ENCODE measurements at regions not wholly inside any gene's neighbourhood (a gene's known extent, or its start where the extent isn't known, plus 50 kb on each side); places are given as distances from the start of the nearest gene placed in this dataset.
"Not testable (repeated sequence)": the region's sequence is repeated elsewhere in the genome, so short reads cannot be mapped to it uniquely, and the experiment has no call there.

DNA sequence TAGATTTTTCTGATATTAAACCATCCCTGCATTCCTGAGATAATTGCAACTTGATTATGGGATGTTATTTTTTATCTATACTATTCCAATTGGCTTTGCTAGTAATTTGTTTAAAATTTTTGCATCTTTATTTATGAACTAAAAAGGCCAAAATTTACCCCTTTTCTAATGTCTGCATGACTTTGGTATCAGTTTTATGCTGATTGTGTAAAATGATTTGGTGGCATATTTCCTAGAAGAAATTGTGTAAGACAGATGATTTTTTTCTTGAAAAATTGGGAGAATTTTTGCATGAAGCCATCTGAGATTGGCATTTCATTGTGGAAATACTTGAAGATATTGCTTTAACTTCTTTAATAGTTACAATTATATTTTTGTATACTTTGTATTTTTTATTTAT is 183.8 kb upstream of the TBL1XR1 start:
- FAIRE-seq (no peak), DNase-seq (no peak)
- Histone ChIP-seq H3K9me3 (ENCODE audit: control insufficient read depth in 2 of 2, insufficient read depth in 1 of 2, low read depth in 1 of 2, low read length in 1 of 2) (peaks cover 0 to 3% of the 10 kb centered on the region in 2 donors), H3K4me3 (ENCODE audit: low read depth in 1 of 3, low read length in 3 of 3) (no peak overlapping the region), H3K36me3 (ENCODE audit: control insufficient read depth in 3 of 3, insufficient read depth in 2 of 3, low read depth in 1 of 3, low read length in 3 of 3) (no peaks in the 10 kb centered on the region), H3K4me1 (ENCODE audit: control insufficient read depth in 3 of 3, insufficient read depth in 2 of 3, low read depth in 1 of 3, low read length in 2 of 3) (no peaks in the 10 kb centered on the region), H3K27ac (ENCODE audit: low read depth in 1 of 3, low read length in 2 of 3) (no peak overlapping the region), H3K27me3 (ENCODE audit: control insufficient read depth in 3 of 3, insufficient read depth in 3 of 3, low read length in 3 of 3) (no peaks in the 10 kb centered on the region)

DNA sequence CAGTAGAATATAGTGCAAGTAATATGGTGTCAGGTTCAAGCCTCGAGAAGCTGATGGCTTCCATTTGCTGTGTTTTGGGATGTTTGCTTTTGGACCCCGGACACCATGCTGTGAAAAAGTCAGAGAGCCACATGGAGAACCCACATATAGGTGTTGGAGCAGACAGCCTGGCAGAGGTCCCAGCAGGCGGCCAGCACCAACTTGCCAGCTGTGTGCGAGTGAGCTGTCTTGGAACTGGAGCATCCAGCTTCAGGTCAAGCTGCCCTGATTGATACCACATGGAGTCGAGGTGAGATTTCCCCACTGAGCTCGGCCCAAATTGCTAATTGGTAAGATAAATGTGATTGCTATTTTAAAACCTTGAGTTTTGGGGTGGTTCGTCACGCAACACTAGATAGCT is 185.7 kb upstream of the TBL1XR1 start:
- Histone ChIP-seq H3K4me3 (ENCODE audit: low read depth in 1 of 3, low read length in 3 of 3) (no peak overlapping the region), H3K9me3 (ENCODE audit: control insufficient read depth in 2 of 2, insufficient read depth in 1 of 2, low read depth in 1 of 2, low read length in 1 of 2) (peaks cover 0 to 3% of the 10 kb centered on the region in 2 donors), H3K36me3 (ENCODE audit: control insufficient read depth in 3 of 3, insufficient read depth in 2 of 3, low read depth in 1 of 3, low read length in 3 of 3) (no peaks in the 10 kb centered on the region), H3K27me3 (ENCODE audit: control insufficient read depth in 3 of 3, insufficient read depth in 3 of 3, low read length in 3 of 3) (no peaks in the 10 kb centered on the region), H3K27ac (ENCODE audit: low read depth in 1 of 3, low read length in 2 of 3) (no peak overlapping the region), H3K4me1 (ENCODE audit: control insufficient read depth in 3 of 3, insufficient read depth in 2 of 3, low read depth in 1 of 3, low read length in 2 of 3) (no peaks in the 10 kb centered on the region)
- FAIRE-seq = no peak
- no peak for DNase-seq
- WGBS, 3 donors = 91 to 94% (median 93%) methylated on average over 8 of the region's 8 CpGs

DNA sequence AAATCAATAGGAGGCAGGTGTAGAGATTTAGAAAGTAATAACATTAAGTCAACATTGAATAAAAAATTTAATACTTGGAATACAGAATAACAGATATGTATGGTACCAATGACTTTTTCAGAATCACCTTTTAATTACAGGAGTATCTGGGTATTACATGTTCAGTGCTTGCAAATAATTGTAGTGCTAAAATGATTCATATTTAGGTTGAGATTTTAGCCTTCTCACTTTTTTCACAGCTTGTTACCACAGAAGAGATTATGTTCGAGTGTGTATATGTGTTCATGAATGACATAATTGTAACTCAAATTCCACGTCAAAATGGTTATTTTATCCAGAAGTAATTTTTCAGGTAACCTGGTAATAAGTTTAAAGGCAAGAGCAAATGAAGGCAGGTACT is 187.9 kb upstream of the TBL1XR1 start:
- Histone ChIP-seq H3K27me3 (ENCODE audit: control insufficient read depth in 3 of 3, insufficient read depth in 3 of 3, low read length in 3 of 3) (no peaks in the 10 kb centered on the region), H3K4me1 (ENCODE audit: control insufficient read depth in 3 of 3, insufficient read depth in 2 of 3, low read depth in 1 of 3, low read length in 2 of 3) (no peaks in the 10 kb centered on the region), H3K4me3 (ENCODE audit: low read depth in 1 of 3, low read length in 3 of 3) (no peak overlapping the region), H3K9me3 (ENCODE audit: control insufficient read depth in 2 of 2, insufficient read depth in 1 of 2, low read depth in 1 of 2, low read length in 1 of 2) (peaks cover 0 to 3% of the 10 kb centered on the region in 2 donors), H3K27ac (ENCODE audit: low read depth in 1 of 3, low read length in 2 of 3) (no peak overlapping the region), H3K36me3 (ENCODE audit: control insufficient read depth in 3 of 3, insufficient read depth in 2 of 3, low read depth in 1 of 3, low read length in 3 of 3) (no peaks in the 10 kb centered on the region)
- WGBS, 3 donors = 74 to 90% (median 82%) methylated on average over 2 of the region's 2 CpGs
- DNase-seq (no peak), FAIRE-seq (no peak)

DNA sequence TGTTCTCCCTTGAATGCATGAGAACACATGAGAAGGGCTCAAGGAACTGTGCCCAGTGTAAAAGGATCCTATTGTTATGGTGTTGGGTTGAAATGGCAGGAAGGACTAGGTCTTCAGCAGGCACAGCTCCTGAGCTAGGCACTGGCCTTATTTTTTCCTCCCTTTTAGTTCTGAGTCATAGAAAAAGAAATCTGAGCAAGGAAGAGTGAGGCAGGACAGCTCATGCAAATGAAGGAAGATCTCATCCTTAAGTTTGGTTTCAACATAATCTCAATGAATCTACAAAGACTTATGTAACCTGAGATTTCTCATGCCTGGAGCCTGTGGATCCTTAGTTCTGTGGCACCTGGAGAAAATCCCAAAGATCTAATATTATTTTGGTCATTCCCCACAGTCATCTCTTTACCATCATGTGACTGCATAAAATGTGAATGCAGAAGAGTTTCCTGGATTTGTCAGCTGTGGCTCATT is 188.6 kb upstream of the TBL1XR1 start:
- no peak overlapping the region for H3K4me3 ChIP-seq (ENCODE audit: low read depth in 1 of 3, low read length in 3 of 3)
- no peak for DNase-seq
- no peaks in the 10 kb centered on the region for H3K36me3 ChIP-seq (ENCODE audit: control insufficient read depth in 3 of 3, insufficient read depth in 2 of 3, low read depth in 1 of 3, low read length in 3 of 3)
- H3K9me3 ChIP-seq (ENCODE audit: control insufficient read depth in 2 of 2, insufficient read depth in 1 of 2, low read depth in 1 of 2, low read length in 1 of 2) = peaks cover 0 to under 1% of the 10 kb centered on the region in 2 donors
- FAIRE-seq = no peak
- no peaks in the 10 kb centered on the region for H3K27me3 ChIP-seq (ENCODE audit: control insufficient read depth in 3 of 3, insufficient read depth in 3 of 3, low read length in 3 of 3)
- H3K27ac ChIP-seq (ENCODE audit: low read depth in 1 of 3, low read length in 2 of 3) = no peak overlapping the region
- H3K4me1 ChIP-seq (ENCODE audit: control insufficient read depth in 3 of 3, insufficient read depth in 2 of 3, low read depth in 1 of 3, low read length in 2 of 3) = no peaks in the 10 kb centered on the region

DNA sequence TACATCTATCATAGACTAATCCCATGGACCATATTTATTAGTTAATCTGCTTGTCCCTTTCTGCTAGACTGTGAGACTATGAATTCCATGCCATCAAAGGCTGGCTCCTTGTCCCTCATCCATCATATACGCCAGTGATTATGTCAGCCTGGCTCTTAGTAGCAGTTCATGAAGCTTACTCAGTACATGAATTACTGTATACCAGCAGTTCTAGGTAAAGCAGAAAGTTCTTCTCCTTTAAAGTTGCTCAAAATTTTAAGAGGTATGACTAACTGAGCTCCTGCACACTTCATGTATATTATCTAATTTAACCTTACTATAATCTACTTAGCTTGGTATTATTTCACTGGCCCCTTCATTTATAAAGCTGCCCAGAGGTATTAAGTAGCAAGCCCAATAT is 190.9 kb upstream of the TBL1XR1 start:
- Histone ChIP-seq H3K27ac (ENCODE audit: low read depth in 1 of 3, low read length in 2 of 3) (no peak overlapping the region), H3K9me3 (ENCODE audit: control insufficient read depth in 2 of 2, insufficient read depth in 1 of 2, low read depth in 1 of 2, low read length in 1 of 2) (no peaks in the 10 kb centered on the region), H3K27me3 (ENCODE audit: control insufficient read depth in 3 of 3, insufficient read depth in 3 of 3, low read length in 3 of 3) (no peaks in the 10 kb centered on the region), H3K4me3 (ENCODE audit: low read depth in 1 of 3, low read length in 3 of 3) (no peak overlapping the region), H3K36me3 (ENCODE audit: control insufficient read depth in 3 of 3, insufficient read depth in 2 of 3, low read depth in 1 of 3, low read length in 3 of 3) (no peaks in the 10 kb centered on the region), H3K4me1 (ENCODE audit: control insufficient read depth in 3 of 3, insufficient read depth in 2 of 3, low read depth in 1 of 3, low read length in 2 of 3) (no peaks in the 10 kb centered on the region)
- DNase-seq (no peak), FAIRE-seq (no peak)
- WGBS, 3 donors = 90 to 94% (median 91%) methylated on average over 1 of the region's 1 CpG

DNA sequence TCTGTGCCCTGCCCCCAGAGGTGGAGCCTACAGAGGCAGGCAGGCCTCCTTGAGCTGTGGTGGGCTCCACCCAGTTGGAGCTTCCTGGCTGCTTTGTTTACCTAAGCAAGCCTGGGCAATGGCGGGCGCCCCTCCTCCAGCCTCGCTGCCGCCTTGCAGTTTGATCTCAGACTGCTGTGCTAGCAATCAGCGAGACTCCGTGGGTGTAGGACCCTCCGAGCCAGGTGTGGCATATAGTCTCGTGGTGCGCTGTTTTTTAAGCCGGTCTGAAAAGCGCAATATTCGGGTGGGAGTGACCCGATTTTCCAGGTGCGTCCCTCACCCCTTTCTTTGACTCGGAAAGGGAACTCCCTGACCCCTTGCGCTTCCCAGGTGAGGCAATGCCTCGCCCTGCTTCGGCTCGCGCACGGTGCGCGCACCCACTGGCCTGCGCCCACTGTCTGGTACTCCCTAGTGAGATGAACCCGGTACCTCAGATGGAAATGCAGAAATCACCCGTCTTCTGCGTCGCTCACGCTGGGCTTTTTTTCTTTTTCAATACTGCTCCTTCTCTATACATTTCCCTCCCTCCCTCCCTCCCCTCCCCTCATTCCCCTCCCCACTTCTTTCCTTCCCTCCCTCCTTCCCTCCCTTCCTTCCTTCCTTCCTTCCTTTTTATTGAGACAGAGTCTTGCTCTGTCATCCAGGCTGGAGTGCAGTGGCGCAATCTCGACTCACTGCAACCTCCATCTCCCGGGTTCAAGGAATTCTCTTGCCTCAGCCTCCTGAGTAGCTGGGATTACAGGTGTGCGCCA is 197.1 kb upstream of the TBL1XR1 start:
- FAIRE-seq; H3K36me3 ChIP-seq (ENCODE audit: control insufficient read depth in 3 of 3, insufficient read depth in 2 of 3, low read depth in 1 of 3, low read length in 3 of 3); H3K4me3 ChIP-seq (ENCODE audit: low read depth in 1 of 3, low read length in 3 of 3); H3K27ac ChIP-seq (ENCODE audit: low read depth in 1 of 3, low read length in 2 of 3); H3K27me3 ChIP-seq (ENCODE audit: control insufficient read depth in 3 of 3, insufficient read depth in 3 of 3, low read length in 3 of 3); DNase-seq; H3K9me3 ChIP-seq (ENCODE audit: control insufficient read depth in 2 of 2, insufficient read depth in 1 of 2, low read depth in 1 of 2, low read length in 1 of 2); H3K4me1 ChIP-seq (ENCODE audit: control insufficient read depth in 3 of 3, insufficient read depth in 2 of 3, low read depth in 1 of 3, low read length in 2 of 3): not testable (repeated sequence)
- 50 to 63% (median 55%) methylated on average over 20 to 32 of the region's 33 CpGs for WGBS, 3 donors

DNA sequence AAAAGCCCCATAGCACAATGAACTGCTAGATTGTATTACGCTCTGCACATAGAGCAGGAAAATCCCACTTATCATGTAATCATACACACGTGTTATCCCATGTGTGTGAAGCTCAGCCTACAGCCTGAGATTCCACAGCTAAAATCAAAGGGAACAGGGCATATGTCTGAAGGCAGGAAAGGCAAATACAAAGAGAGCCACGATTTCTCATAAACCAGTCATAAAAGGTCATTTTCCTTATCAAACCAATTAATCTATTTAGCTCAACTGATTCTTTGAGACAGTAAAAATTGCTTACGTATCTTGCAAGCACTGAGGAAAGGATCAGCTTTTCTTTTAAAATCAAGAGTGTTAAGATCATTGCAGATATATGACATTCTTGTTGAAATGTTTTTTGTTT is 199.5 kb upstream of the TBL1XR1 start:
- FAIRE-seq (no peak), DNase-seq (peak; percentile 10 to 33)
- Histone ChIP-seq H3K27me3 (ENCODE audit: control insufficient read depth in 3 of 3, insufficient read depth in 3 of 3, low read length in 3 of 3) (no peaks in the 10 kb centered on the region), H3K4me3 (ENCODE audit: low read depth in 1 of 3, low read length in 3 of 3) (no peak overlapping the region), H3K27ac (ENCODE audit: low read depth in 1 of 3, low read length in 2 of 3) (no peak overlapping the region), H3K36me3 (ENCODE audit: control insufficient read depth in 3 of 3, insufficient read depth in 2 of 3, low read depth in 1 of 3, low read length in 3 of 3) (no peaks in the 10 kb centered on the region), H3K9me3 (ENCODE audit: control insufficient read depth in 2 of 2, insufficient read depth in 1 of 2, low read depth in 1 of 2, low read length in 1 of 2) (no peaks in the 10 kb centered on the region), H3K4me1 (ENCODE audit: control insufficient read depth in 3 of 3, insufficient read depth in 2 of 3, low read depth in 1 of 3, low read length in 2 of 3) (peaks cover 0 to 2% (median 0%) of the 10 kb centered on the region in 3 donors)
- 20 to 51% (median 39%) methylated on average over 4 of the region's 4 CpGs for WGBS, 3 donors

DNA sequence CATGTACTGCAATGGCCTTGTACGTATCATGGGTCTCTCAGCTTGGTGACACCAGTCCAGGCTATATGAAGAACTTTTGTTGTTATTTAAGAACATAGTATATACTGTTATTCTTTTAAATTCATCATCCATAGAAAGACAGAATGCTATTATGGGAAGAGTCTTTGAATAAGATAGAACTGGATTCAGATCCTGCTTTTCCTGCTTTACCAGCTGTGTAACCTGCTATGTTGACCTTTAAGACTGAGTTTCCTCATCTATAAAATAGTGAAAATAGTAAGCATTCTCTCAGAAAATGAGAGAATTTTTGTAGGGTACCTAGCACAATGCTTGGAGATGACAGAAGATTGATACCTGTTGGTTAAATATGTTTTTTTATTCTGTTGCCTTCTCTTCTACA is 204.1 kb upstream of the TBL1XR1 start:
- Histone ChIP-seq H3K4me3 (ENCODE audit: low read depth in 1 of 3, low read length in 3 of 3) (no peak overlapping the region), H3K9me3 (ENCODE audit: control insufficient read depth in 2 of 2, insufficient read depth in 1 of 2, low read depth in 1 of 2, low read length in 1 of 2) (no peaks in the 10 kb centered on the region), H3K4me1 (ENCODE audit: control insufficient read depth in 3 of 3, insufficient read depth in 2 of 3, low read depth in 1 of 3, low read length in 2 of 3) (peaks cover 0 to 2% (median 0%) of the 10 kb centered on the region in 3 donors), H3K27ac (ENCODE audit: low read depth in 1 of 3, low read length in 2 of 3) (no peak overlapping the region), H3K27me3 (ENCODE audit: control insufficient read depth in 3 of 3, insufficient read depth in 3 of 3, low read length in 3 of 3) (no peaks in the 10 kb centered on the region), H3K36me3 (ENCODE audit: control insufficient read depth in 3 of 3, insufficient read depth in 2 of 3, low read depth in 1 of 3, low read length in 3 of 3) (no peaks in the 10 kb centered on the region)
- DNase-seq = no peak
- WGBS, 3 donors = 97 to 100% (median 97%) methylated on average over 1 of the region's 1 CpG
- FAIRE-seq = no peak

DNA sequence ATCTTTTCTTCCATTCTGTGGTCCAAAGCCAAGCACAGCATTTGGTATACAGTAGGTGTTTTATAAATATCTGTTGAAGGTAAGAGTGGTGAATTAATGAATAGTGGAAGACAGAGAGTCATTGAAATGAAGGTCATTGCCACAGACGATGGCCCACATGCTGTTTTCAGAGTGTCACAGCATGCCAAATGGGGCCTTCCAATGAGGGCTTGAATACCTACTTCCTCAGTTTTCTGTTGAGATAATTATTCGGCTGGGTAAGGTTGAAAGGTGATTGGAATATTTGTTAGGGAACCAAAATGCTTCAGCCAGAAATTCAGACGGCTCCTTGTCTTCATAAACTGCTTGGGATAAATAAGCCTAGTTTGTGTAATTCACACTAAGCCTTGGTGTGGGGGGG is 205.3 kb upstream of the TBL1XR1 start:
- Histone ChIP-seq H3K27me3 (ENCODE audit: control insufficient read depth in 3 of 3, insufficient read depth in 3 of 3, low read length in 3 of 3) (no peaks in the 10 kb centered on the region), H3K9me3 (ENCODE audit: control insufficient read depth in 2 of 2, insufficient read depth in 1 of 2, low read depth in 1 of 2, low read length in 1 of 2) (no peaks in the 10 kb centered on the region), H3K36me3 (ENCODE audit: control insufficient read depth in 3 of 3, insufficient read depth in 2 of 3, low read depth in 1 of 3, low read length in 3 of 3) (no peaks in the 10 kb centered on the region), H3K4me3 (ENCODE audit: low read depth in 1 of 3, low read length in 3 of 3) (no peak overlapping the region), H3K4me1 (ENCODE audit: control insufficient read depth in 3 of 3, insufficient read depth in 2 of 3, low read depth in 1 of 3, low read length in 2 of 3) (no peaks in the 10 kb centered on the region), H3K27ac (ENCODE audit: low read depth in 1 of 3, low read length in 2 of 3) (no peak overlapping the region)
- no peak for DNase-seq
- 85 to 92% (median 90%) methylated on average over 3 of the region's 3 CpGs for WGBS, 3 donors
- no peak for FAIRE-seq

Data from small intestine (tissue), 7 donors.